NCI-H2171 (cell line): ENCODE measurements at regions not wholly inside any gene's neighbourhood (a gene's known extent, or its start where the extent isn't known, plus 50 kb on each side); places are given as distances from the start of the nearest gene placed in this dataset.

Source experiments
- DNase-seq: peaks from one replicate; lab custom pipeline; 2025; lab: John Stamatoyannopoulos, UW

DNA sequence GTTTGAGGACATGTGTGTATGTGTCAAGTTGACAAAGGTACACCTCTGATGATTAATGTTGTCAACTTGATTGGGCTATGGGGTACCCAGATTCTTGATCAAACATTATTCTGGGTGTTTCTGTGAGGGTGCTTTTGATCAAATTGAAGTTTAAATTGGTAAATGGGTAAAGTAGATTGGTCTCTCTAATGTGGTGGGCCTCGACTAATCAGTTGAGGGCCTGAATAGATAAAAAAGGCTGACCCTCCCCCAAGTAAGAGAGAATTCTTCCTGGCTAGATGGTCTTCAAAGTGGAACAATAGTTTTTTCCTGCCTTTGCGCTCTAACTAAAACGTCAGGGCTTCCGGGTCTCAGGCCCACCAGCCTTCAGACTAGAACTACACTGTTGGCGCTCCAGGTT lies 309.9 kb upstream of the MGMT start:
- no peak for DNase-seq

DNA sequence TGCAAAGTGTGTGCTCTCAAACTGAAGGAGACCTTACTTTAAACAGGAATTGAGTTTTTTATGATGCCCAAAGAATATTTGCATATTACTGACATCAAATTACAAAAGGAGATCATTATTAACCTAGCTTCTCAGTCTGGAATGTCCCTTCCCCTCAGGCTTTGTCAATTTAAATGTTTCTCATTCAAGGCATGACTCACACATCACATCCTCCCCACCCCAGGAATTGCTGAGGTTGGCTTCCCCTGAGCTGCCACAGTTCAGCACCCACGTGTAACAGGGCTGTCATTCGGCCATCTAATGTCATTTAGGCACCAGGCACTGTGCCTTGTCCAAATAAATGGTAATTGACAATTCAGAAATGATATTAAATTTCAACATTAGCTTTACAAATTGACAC lies 305.9 kb upstream of the MGMT start:
- DNase-seq: no peak

DNA sequence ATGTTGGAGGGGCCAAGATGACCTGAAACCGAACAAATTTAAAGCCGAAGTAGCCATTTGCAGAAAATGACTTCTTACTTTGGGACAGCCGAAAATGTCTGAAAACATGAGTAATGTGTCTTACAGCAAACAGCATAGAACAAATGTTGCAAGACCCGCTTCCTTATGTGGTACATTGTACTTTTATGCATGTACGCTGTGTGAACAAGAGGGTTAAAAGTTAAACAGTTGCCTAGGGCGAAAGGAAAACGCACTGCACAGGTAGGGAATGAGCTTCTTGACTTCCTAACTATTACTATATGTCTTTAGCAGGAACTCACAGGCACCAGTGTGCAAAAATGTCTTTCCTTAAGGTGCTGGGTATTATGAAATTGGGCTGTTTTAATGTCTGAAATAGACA lies 303.5 kb upstream of the MGMT start:
- no peak for DNase-seq

DNA sequence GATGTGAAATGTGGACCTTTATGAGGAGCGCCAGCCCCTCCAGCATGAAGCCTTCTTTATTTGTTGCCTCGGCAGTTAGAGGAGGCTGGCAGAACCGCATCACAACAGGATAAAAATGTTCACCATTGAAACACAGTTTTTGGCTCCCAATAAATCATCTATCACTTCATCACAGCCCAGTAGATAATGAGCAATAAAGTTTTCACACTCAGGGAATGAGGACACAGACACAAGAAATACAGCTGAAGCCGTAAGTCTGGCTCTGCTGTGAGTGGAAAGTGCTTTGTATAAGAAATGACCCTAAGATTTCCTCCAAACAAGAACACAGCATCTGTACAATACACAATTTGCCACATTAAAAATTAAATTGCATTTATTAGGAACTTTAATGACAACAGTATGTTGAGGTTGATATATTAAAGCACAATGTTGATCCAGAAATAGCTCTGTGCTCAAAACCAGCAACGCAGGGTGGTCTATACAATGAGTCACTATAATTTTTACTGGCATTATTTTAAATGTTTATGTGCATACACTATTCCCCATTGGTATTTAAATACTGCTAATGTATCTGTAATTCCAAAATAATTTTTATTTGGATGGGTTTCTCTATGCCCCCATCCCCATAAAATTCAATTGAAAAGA lies 301.8 kb upstream of the MGMT start:
- no peak for DNase-seq

DNA sequence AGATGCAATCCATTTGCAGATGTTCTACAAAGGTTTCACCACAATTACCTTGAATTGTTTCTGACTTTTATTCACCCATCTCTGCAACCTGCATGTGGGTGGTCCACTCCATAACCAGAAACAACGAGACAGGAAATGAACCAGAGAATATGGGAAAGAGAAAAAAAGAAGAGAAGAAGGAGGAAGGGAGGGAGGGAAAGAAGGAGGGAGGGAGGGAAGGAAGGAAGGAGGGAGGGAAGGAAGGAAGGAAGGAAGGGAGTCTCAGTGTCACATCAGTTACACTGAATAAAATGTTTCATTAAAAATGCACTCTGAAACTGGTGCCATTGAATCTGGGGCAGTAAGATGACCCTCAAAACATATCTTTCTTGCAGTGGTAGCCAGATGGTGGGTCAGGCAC lies 301.3 kb upstream of the MGMT start:
- no peak for DNase-seq

DNA sequence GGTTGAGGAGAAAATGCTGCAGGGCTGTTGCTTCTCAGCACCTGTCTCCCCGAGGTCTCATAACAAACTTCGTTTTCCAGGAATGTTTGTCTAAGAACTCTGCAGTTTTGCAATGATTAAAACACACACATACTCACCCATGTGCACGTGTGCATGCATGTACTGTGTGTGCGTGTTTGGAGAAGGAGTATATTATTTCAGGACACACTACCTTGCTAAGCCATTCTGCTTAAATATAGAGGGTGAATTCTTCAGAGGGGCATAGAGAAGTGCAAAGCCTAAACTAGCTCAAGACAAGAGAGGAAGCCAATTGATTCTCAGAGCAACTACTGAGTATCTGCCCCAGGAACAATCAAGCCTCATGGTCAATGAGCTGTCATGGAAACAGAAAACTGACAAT lies 298.4 kb upstream of the MGMT start:
- no peak for DNase-seq

DNA sequence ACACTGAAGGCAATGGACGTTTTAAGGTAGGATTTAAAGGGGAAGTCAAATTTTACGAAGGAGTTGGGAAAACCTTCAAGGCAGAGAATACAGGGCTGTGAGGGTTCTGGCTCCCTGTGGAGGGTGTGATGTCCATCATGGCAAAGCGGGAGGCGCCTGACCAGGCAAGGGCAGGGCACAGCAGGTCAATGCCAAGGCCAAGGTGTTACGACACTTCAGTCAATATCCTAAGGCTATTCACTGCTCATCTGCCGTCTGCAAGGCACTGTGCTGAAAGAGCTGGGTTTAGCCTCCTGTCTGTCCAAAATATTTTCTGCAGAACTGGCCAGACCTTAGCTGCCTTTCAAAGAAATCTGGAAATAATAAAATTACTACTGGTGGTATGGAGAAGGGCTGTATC lies 297.9 kb upstream of the MGMT start:
- no peak for DNase-seq

DNA sequence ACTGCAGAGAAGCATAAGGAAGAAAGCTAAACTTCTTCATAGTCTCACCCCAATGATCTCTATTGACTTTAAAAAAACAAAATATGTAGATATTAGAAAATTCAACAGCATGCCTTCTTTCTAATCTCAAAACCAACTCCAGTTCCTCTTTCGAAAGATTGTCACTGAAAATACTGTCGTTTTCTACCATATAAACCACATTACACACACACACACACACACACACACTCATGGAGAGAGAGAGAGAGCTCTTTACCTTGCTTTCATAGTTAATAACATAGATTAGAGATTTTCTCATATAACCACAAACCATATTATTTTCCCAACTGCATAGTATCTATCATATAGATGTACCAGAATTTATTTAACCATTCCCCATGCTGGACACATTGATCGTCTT lies 296.2 kb upstream of the MGMT start:
- DNase-seq: no peak

DNA sequence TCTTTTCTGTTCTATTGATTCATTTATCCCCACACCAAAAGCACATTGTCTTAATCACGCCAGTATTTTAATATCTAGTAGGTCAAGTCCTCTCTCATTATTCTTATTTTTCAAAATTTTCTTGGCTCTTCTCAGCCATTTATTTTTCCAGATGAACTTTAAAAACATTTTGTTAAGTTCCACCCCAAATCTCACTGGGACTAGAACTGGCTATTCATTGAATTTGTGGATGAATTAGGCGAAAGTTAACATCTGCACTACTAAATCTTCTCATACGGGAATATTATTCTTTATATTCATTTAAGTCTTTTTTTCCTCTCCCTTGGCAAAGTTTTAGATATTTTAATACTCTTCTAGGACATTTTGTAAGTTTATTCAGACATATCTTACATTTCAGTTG lies 295.2 kb upstream of the MGMT start:
- no peak for DNase-seq

DNA sequence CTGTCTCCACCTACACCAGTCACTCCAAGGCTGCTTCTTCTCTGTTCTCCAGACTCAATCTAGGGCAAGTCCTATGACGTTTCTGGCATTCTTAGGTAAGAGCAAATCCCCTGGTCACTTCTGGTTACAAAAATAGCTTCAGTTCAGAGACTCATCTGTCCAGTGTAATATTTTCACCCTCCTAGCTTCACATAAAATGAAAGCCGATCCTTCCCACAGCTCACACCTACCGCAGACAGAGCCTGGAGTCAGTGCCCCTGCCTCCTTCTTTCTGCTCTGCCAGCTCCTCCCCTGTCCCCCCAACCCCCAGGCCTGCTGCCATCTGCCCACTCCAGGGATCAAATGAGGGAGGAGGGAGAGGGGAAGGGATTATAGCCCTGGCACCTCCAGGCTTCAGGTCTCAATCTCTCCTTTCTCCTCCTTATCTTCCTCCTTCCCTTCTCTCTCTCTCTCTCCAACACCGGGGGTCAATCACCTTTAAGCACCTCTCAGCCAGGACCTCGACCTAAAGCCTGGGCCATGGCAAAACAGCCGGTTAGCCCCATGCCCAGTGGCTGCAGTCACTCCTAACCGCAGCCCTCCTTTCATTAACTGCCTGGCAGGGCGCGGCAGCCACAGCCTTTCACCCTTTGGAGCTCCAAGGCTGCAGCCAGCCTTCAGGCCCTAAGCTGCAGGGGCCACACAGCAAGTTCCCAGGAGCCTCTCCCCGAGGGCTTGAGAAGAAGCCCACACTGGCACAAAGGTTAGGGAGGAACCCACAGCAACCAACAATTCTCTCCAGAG lies 292.6 kb upstream of the MGMT start:
- DNase-seq: peak; percentile 30

DNA sequence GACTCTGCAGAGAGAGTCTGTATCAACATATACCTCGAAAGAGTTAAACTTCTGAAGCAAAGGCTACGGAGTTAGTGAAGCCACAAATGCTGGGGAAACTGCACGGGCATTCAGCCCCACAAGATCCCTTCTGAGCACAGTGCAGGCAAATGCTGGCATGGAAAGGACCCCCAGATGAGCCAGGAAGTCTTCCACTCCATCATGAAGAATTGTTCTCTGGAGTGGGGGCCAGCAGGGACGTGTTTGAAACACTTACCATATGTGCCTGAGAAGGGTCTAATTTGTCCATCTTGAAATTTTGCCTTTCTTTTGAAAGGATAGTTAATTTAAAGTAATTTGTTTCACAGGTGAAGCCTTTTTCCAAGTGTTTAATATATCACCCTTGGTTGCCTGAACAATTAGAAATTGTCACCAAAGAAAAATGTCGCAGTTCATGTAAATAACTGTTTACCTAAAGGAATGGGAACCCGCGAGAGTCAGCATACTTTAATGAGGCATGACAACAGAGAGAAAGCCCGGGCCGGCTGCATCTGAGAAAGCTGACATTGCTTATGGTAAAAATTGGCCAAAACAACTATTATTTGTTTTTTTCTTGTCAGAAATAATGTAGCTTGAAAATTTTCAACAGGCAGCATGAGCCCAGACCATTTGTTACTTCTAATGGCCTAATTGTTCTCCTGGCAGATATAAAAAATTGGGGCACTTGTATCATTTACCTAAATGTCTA lies 287.6 kb upstream of the MGMT start:
- DNase-seq: no peak

DNA sequence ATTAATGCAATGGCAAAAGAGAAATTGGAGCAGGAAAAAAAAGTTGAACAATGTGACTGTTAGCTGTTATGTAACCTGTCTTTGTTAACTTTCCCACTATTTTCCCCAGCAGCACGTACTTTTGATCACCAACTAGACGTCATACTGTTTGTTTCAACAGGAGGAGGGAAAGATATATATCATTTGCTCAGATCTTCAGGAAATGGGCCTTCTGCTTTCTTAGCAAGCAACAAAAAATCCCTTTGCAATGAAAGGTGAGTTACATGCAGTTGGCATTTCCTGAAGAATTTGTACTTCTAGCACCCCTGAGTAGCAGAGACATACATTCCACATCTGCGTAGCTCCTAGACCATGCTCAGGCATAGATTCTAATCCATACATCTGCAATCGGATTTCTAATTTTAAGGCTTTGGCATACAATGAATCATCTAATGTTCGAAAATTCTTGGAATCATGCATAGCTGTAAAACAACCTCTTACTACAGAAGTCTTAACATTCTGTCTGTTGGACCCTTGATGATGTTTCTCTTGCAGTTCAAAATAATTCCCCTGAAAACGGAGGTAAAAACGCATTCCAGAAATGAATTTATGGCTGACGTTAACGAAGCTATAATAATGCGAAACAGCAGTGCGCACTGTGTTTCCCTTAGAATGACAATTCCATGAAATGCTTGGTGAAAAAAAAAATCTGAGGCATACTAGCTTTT lies 286.9 kb upstream of the MGMT start:
- no peak for DNase-seq

DNA sequence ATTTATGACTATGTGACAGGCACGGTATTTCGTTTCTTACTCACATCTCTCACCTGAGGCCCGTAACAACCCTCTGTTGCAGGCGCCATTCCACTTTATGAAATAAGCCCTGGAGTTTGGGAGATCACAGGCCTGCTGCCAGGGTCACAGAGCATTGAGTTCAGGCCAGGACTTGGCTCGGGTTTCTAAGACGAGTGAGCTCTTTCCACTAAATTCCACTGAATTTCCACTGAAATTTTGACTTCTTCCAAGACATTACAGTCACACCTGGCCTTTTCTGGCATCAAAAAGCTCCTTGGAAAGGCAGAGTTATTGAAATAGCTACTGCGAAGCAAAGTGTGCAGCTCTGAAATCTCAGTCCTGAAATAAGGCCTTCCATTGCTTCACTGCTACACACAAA lies 282.8 kb upstream of the MGMT start:
- DNase-seq: no peak

DNA sequence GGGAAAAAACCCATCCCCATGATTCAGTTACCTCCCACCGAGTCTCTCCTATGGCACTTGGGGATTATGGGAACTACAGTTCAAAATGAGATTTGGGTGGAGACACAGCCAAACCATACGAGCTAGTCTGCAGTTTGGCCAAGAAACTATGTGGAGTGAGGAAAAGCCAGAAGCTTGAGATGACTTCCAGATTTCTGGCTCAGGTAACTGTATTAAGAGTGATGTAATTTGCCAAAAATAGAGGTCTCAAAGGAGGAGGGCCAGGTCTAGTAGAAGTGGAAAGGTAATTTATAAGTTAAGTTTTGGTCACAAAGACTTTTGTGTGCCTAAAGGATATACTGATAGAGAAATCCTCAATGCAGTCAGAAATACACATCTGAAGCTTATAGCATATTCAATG lies 279.7 kb upstream of the MGMT start:
- no peak for DNase-seq

DNA sequence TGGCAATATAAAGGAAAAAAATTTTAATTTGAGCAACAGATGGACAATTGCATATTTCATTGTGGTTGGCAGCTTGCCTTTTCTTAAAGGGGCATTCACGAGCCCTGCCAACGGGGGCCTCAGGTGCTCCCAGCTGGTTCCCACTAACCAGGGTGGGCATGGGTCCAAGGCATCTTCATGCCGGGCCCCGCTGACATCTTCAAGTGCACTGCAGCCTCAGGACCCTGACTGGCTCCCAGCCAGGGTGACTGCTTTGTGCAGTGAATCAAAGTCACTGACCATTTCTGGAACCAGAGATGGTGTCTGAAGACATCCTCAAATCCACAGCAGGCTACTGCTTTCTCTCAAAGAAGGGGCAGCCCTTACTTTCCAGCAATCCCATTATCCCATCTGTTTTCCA lies 275.2 kb upstream of the MGMT start:
- DNase-seq: peak; percentile 50

DNA sequence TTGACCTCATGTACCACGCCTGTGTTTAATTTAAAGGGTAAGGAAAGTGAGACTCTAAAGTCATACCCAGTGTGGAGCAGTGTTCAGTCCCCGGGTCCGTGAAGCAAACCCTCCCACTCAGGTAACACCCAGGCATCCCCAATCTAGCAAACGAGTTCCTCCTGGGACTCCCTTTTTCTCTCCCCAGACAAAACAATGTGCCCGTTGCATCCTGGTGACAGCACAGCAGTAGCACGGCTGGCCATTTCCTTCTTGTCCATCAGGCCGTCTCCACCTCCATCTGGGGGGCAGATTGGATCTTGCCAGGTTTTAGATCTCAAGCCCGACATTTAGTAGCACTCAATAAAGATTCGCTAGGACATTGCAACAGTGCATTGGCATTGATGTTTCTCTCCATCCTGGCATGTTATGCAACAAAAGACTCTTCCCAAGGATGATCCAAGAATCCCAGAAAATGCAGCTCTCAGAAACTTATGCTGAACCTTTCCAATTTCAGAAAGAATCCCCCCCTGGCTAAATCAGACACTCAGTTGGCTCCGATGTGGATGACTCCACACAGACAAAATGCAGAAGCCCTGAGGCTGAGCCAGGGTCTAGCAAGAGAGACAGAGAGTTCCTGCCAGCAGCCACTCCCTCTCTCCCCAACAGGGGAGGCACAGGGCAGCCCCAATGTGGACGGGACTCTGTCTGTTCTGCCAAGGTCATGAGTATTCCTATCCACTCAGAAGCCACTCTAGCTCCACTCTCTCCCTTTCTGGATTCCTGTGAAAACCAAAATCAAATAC lies 274.5 kb upstream of the MGMT start:
- no peak for DNase-seq

DNA sequence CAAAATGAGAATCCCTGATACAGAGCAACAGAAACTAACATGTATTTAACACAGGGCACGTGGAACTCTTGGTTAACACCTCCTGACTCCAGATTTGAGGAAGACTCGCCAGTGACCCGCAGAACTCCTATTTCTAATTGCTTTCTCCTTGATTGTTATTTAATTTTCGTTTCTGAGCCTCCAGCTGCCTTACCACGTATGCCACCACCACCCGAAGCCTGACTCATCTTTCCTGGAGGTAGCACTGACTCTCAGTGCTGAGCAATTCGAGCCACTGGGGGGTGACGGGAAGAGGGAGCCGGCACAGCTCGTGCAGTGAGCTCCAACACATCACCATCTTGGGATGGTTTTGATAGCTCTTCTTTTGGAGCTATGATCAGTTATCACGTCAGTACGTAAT lies 273.9 kb upstream of the MGMT start:
- DNase-seq: no peak

DNA sequence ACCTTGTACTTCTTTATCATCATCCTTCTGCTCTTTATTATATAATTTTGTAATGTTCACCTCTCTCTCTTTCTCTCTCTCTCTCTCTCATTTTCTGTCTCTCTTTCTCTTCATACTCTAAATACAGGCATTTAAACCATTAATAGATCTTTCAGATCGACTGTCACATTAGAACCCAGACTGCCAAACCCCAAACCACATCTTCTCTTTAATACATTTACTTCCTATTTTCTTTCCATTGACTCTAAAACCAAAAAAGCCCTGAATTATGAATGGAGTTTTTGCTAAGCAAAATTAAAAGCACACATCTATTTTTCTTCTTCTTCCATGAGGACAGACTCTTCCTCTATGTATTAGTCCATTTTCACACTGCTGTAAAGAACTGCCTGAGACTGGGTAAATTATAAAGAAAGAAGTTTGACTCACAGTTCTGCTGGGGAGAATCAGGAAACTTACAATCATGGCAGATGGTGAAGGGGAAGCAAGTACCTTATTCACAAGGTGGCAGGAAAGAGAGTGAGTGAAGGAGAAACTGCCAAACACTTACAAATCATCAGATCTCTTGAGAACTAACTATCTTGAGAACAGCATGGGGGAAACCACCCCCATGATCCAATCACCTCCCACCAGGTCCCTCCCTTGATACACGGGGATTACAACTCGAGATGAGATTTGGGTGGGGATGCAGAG lies 272.7 kb upstream of the MGMT start:
- DNase-seq: no peak

DNA sequence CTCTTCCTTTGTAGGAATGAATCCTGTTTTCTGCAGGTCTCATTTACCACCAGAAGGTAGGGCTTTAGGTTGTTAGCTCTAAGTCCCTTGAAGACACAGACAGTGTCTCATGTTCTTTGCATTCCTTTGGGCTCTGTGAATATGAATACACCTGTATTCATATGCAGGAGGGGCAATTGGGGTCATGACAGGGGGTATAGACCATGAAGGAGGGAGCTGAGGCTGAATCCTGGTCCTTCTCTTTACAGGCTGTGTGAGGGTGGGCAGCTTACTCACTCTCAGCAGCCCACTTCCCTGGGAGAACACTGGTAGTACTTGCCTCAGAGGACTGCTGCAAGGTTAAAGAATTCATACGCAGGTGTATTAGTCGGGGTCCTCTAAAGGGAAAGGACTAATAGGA lies 267.2 kb upstream of the MGMT start:
- DNase-seq: no peak

DNA sequence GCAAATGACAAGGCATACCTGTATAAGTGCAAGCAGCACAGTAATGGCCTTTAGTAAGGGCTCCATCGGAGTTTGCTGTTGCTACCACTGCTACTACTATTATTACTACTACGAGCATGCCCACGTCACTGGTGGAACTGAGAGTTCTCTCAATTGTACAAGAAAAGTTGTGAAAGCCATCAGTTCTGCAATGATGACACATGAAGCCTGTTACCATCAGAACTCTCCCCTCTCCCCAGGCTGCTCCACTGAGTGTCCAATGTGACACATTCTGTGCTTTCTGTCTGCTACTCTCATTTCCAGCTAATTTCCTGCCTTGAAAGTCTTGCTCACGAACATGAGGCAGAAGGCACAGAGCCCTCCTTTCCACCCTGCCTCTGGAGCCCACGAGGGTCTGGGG lies 263.2 kb upstream of the MGMT start:
- no peak for DNase-seq

DNA sequence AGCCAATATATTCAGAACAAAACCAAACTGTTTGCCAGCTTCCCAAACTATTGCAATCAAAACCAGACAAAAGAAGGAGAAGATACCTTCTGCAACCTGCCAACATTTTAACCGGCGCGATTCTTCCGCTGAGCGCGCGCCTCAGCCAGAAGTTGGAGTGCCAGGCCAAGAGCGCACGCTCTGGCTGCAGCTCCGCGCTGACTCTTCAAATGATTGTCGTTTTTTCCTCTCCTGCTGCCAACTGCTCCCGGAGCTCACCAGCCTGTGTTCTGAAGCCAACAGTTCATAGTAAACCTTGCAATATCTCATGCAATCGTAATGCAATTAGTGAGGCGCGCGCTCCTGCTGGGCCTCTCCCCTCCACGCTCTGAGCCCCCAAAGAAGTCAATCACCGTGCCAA lies 259.7 kb upstream of the MGMT start:
- no peak for DNase-seq
